ENCODE measurements at regions not wholly inside any gene's neighbourhood (a gene's known extent, or its start where the extent isn't known, plus 50 kb on each side); places are given as distances from the start of the nearest gene placed in this dataset.
"Not testable (repeated sequence)": the region's sequence is repeated elsewhere in the genome, so short reads cannot be mapped to it uniquely, and the experiment has no call there.

DNA sequence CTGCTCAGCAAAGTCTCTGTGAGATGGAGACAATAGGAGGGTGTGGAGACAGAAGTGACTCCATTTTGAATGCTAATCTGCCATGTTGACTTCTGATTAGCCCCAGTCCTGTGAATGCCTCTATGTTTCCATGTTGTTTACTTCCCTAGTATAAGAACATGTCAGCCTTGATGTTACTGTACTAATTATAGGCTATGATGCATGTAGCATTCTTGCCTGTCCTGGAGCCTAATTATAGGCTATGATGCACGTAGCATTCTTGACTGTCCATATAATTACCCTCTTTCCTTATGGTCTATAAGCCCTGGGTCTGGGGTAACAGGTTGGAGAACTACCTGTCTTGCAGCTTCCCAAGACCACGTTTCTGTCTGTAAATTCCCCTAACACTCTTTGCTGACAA, 353.3 kb upstream of the CLINT1 start:
- in situ Hi-C loops (cut with HindIII; ENCODE audit: low sequenced_read_pairs): no loop called here
- no peak for DNase-seq (ENCODE audit: low spot score)

DNA sequence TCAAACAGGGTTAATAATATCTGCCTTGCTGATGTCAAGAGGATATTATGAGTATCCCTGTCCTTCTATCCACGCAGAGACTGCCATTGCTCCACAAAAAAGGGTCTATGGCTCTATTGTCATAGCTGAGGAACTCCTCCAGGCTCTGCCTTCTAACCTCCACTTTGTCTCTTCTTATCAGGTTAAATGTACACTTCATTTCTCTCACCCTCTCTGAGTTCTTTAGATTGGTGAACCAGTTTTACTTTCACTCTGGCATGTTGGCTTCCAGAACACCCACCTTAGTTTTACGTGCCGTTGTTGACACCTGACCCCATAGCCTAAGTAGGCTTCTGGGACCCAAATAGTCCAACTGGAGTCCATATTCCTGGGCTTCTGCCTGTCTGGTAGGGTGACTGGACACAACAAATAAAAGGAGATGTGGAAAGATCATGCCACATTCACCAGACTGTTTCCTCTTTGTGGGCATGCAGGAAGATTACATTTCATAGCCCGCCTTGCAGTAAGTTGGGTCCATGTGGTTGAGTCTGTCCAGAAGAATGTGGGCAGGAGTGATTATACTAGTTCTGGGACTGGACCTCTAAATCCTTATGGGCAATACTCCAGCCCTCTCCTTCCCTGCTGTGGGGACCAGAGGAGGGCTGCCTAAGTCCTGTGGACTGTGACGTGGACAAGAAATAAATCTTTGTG, 350.4 kb upstream of the CLINT1 start:
- DNase-seq (ENCODE audit: low spot score): no peak

DNA sequence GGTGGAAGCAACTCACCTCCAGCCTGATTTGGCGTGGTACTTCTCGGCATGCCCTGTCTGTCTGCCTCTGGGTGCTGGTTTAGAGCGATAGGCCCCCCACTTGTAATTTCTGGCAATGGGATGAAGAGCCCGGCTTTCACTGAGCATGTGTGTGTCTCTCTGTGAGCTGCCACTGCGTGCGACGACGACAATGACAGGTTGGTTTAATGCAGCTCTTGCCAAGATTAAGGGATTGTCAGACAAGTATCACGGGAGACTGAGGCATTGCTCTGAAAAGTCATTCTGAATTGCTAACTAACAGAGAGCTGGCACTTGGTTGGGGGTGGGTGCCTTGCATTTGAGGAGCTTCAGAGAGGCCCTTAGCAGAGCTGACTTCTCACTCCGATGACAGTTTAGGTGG, 348.8 kb upstream of the CLINT1 start:
- in situ Hi-C loops (cut with HindIII; ENCODE audit: low sequenced_read_pairs): no loop called here
- no peak for DNase-seq (ENCODE audit: low spot score)

More for the DNA sequence above, 350.4 kb upstream of the CLINT1 start:
- in situ Hi-C loops (cut with HindIII; ENCODE audit: low sequenced_read_pairs): no loop called here

DNA sequence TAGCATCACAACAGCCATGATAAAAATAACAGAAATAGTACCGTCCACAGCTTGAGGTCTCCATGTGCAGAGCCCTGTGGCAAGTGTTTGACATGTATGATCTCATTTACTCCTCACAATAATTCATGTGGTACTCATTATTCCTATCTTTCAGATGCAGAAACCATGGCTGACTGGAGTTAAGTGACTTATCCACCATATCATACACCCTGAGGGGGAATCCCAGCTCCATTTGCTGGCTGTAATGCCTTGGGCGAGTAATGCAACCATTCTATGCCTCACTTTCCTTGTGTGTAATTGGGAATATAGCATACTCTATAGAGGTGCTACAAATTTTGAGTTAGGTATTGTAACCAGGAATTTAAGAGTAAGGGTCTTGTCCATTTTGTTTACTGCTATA, 347.0 kb upstream of the CLINT1 start:
- in situ Hi-C loops (cut with HindIII; ENCODE audit: low sequenced_read_pairs): no loop called here
- DNase-seq (ENCODE audit: low spot score): no peak

DNA sequence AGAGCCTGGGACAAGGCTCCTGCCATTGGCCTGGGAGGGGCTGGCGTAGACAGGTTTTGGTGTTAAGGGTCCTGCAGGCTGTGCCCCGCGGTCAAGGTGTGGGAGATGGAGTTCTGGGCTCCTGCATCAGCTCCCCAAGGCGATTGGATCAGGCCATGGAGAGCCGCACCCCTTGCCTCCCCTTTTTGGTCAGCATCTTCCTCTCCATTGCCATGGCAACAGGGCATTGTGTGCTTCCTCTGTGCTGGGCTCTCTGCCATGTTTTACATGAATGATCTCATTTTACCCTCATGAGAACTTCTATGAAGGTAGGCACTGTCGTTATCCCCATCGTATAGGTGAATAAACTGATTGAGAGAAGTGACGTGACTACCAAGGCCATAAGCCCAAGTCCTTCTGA, 344.3 kb upstream of the CLINT1 start:
- in situ Hi-C loops (cut with HindIII; ENCODE audit: low sequenced_read_pairs): no loop called here
- DNase-seq (ENCODE audit: low spot score): peak; percentile 52

DNA sequence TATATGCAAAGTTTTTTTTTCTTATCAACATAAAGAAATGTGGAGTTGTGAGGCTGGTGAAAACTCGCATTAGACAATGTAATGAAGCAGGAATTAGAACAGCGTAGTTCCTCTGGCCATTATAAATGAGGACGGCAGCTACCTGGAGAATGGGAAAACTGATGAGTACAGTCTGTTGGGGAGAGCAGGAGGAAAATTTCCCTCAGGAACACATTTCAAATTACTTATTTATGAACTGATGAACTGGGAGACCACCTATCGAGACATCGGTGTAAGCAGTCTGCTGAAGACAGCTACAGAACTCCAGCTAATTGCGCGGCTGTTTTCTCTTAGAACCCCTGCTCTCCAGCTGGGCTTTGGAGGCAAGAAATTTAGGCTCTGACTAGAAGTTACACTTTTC, 343.9 kb upstream of the CLINT1 start:
- in situ Hi-C loops (cut with HindIII; ENCODE audit: low sequenced_read_pairs): no loop called here
- DNase-seq (ENCODE audit: low spot score): no peak

DNA sequence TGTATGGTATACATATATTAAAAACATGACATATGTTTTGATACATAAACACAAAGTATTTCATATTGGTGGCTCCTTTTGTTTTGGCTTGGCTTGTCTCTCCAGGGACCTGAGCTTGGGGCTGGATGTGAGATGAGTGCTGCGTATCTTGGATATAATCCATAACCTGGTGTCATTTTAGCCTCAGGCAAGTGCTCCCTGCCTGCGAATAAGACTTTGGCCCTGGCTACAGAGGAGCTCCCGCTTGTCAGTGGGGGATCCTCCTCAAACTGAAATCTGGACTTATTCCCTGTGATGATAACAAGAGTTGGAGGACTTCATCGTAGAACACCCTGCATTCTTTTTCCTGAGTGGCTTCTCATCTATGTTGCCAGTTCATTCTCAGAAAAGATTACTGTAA, 341.7 kb upstream of the CLINT1 start:
- no peak for DNase-seq (ENCODE audit: low spot score)
- in situ Hi-C loops (cut with HindIII; ENCODE audit: low sequenced_read_pairs): no loop called here

DNA sequence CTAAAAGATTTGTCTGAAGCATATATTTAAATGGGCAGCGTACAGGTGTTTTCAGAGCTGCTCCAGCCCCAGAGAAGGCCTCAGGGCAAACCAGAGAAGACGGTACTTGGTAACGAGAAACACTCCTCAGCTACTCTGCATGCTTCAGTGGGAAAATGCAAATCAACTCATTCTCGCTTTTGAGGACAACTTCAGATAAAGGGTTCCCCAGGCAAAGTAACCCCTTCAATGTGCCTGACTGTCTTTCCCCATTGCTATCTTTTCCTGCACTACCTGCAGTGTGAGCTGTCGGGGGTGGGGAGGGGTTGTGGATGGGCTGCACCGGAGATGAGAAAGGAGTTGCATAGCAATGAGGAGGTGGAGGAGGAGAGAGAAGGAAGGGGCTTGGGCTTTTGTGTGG, 339.7 kb upstream of the CLINT1 start:
- DNase-seq (ENCODE audit: low spot score): no peak
- in situ Hi-C loops (cut with HindIII; ENCODE audit: low sequenced_read_pairs): no loop called here

DNA sequence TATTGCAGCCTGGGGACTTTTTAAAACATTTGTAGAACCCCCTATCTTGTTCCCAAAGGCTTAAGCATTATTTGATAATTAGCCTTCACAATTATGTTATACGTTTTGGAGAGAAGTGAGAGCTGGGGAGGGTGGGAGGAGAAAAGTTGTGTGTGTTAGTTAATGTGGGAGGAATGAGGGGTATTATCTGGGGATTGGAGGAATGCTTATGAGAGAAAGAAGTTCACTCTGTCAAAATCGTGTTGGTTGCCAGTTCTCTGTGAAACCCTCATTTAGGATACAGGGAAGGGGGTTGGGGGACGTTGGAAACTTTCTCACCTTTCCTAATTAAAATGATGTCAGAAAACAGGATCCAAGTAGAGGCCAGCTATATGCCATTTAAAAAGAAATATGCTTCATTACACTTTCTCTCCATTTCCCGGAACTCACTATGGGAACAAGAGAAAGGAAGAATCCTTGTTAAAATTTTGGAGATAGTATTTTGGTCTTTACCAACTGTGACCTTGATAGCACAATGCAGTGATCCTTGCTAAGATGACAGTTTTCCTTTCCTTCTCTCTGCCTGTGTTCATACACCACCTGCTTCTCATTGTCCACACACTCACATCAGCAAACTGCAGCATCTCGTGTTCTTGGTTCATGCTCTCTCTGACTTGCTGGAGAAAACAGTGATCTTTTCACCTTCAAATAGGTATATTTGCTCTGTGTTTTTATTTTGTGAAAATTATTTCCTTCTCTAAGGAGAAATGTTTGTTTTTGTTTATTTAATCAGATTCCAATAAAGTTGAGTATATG, 336.7 kb upstream of the CLINT1 start:
- DNase-seq (ENCODE audit: low spot score): no peak
- in situ Hi-C loops (cut with HindIII; ENCODE audit: low sequenced_read_pairs): no loop called here

DNA sequence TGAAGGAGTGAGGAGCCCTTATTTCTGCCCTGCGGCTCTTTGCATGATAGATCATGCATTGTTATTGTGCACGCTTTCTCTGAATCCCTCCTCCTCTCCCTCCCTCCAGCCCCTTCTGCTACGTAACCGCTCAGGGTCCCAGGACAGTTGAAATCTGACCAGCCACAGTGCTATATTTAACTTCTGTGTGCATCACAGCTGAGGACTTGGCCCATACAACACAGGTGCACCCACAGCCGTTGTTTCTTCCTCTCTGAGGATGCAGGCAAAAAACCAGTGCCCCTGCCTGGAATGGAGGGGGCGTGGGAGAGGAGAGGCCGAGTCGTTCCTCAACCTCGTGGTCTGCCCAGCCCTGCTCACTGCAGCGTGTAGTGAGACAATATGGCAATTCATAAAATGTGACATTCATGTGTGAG, 335.6 kb upstream of the CLINT1 start:
- in situ Hi-C loops (cut with HindIII; ENCODE audit: low sequenced_read_pairs): no loop called here
- no peak for DNase-seq (ENCODE audit: low spot score)

DNA sequence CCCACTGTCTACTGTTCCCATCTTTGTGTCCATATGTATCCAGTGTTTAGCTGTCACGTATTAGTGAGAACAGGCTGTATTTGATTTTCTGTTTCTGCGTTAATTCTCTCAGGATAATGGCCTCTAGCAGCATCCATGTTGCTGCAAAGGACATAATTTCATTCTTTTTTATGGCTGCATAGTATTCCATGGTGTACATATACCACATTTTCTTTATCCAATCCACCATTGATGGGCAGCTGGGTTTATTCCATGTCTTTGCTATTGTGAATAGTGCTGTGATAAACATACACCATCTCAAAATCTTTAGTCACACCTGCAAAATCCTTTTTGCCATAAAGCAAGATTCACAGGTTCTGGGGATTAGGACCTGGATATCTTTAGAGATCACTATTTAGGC, 334.4 kb upstream of the CLINT1 start:
- DNase-seq (ENCODE audit: low spot score); in situ Hi-C loops (cut with HindIII; ENCODE audit: low sequenced_read_pairs): not testable (repeated sequence)

DNA sequence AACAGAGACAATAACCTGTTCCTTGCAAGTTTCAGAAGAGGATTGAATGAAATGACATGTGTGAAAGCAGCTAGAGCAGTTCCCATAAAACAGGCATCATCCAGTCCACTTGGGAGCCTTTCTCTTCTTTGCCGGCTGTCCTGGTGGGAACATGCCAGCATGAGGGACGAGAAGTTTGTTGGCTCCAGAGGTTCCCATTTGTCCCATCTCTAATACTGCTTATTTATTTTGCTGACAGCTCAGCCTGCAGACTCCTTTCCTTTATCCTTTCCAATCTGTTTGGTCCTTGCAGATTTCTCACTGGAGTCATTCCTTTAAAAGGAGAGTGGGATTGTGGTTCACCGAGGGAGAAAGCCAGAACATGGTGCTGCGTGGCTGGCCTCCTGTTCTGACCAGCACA, 321.5 kb upstream of the CLINT1 start:
- in situ Hi-C loops (cut with HindIII; ENCODE audit: low sequenced_read_pairs): no loop called here
- no peak for DNase-seq (ENCODE audit: low spot score)

DNA sequence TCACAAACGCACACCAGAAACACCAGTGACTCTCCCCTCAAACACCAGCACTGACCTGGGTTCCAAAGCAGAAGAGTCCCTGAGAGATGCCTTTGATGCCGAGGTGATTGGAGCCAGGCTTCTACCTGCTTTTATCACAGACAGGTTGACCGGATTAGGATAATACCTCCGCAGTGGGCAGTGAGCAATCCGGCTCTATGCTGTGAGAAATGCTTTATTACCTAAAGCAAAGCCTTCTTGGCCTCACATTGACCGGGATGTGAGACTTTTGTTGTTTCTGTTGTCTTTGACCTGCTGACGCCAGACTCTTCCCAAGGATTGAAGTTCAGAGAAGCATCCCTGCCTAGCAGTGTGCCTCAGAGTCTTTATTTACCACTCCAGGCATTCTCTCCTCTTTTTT, 320.3 kb upstream of the CLINT1 start:
- in situ Hi-C loops (cut with HindIII; ENCODE audit: low sequenced_read_pairs): no loop called here
- no peak for DNase-seq (ENCODE audit: low spot score)

DNA sequence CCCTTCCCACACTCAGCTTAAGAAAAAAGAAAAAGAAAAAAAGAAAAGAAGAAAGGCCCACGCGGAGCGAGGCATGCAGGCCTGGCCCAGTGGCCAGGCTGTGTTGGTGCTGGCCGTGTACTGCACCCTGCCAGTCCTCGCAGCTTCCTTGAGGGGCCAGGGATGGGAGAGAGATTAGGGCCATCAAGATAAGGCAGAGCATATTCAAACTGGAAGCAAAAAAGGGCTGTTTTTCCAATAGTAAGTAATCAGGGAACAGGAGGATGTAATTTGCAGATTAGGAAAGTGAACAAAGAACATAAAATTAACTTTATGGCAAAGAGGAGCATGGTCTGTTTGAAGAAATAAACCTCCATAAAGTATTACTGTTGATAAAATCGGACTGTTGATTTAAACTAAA, 319.6 kb upstream of the CLINT1 start:
- in situ Hi-C loops (cut with HindIII; ENCODE audit: low sequenced_read_pairs): no loop called here

DNA sequence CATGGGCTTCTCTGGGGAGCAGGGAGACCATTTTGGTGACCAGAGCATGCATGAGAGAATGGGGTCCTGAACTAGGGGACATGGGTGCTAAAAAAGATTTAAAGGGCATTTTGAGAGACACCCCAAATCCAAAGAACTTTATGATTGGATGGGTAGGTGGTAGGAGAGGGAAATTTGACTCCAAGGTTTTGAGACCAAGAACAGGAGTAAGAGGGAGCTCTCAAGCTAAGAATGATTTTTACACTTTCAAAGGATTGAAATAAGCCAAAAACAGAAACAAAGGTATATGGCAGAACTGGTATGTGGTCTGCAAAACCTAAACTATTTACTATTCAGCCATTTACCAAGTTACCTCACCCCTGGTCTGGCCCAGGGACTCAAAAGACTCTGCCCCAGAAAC, 318.2 kb upstream of the CLINT1 start:
- in situ Hi-C loops (cut with HindIII; ENCODE audit: low sequenced_read_pairs): no loop called here
- DNase-seq (ENCODE audit: low spot score): no peak

More for the DNA sequence above, 319.6 kb upstream of the CLINT1 start:
- no peak for DNase-seq (ENCODE audit: low spot score)

DNA sequence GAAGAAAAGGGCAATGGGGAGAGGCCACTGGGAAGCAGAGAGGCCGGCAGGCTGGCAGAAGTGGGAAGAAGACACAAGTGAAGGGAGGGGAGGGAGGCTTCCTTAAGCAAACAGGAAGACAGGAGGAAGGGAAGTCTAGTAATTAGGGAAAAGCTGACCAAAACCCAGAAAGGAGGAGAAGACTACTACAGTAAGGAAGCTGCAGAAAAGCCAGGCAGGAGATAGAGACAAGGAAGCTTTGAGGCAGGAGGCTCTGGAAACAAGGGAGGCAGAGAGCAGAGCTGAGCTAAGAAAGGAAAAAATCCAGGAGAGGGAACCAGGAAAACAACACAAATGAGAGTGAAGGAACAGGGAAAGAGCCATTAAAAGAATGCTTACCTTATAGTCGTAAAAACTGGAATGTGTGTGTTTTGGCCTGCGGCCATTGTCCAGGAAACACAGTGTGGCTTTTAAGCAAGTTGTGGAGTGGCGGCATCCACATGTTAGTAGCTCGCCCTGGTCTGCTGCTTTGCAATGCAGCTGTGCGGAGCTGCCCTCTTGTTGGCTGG, 317.1 kb upstream of the CLINT1 start:
- in situ Hi-C loops (cut with HindIII; ENCODE audit: low sequenced_read_pairs): no loop called here
- no peak for DNase-seq (ENCODE audit: low spot score)

DNA sequence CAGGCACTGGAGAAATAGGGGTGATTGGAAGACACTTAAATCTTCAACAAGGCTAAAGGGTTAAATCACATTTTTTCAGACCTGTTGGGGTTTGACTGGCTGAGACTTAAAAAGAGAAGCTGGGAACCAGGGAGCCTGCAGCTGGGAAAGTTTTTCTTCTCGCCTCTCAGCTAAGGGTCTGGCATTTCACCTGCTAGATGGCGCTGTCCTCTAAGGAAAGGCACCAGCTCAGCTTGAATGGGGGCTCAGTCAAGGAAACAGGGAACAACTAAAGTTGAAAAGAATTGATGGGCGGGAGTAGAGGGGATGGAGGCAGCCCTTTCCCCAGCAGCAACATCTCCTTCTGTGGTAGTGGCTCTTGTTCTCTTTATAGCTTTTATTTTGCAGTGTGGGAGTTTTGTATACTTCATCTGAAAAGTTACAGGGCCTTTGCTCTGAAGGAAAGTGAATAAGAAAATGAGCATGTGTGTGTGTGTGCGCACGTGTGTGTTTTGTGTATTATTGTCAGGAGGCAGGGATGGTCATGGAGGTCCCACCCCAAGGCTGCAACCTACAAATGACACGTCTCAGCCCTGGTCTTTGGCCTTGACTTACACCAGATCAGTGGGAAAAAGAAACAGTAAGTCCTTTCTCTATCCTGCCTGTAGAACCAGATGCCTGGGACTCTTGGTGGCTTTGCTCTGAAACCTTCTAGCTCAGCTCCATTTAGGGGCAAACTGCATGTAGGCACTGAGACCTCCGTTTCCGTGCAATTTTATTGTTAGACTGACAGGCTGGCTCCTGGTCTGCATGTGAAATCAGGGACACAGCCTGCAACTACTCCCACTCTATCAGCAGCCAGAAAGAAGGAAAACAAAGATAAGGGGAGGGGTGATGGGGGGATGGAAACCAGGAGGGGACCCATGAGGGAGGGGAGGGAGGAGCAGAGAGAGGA, 316.2 kb upstream of the CLINT1 start:
- peak; percentile 78 for DNase-seq (ENCODE audit: low spot score)
- in situ Hi-C loops (cut with HindIII; ENCODE audit: low sequenced_read_pairs): no loop called here

DNA sequence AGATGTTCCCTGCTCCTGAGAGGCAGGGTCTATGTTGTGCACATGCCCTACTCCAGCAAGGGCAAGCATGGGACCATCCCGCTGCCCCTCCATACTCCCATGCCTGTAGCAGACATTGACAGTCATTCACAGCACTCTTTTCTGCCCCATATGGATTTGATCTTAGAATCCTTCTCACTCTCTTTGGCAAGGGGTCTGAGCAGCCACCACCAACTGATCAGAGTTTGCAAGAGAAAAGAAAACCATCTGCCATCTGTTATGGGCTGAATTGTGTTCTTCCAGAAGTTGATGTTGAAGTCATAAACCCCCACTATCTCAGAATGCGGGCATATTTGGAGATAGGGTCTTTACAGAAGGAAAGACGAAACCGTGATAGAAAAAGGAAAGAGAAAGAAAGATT, 315.1 kb upstream of the CLINT1 start:
- in situ Hi-C loops (cut with HindIII; ENCODE audit: low sequenced_read_pairs): no loop called here
- DNase-seq (ENCODE audit: low spot score): no peak

DNA sequence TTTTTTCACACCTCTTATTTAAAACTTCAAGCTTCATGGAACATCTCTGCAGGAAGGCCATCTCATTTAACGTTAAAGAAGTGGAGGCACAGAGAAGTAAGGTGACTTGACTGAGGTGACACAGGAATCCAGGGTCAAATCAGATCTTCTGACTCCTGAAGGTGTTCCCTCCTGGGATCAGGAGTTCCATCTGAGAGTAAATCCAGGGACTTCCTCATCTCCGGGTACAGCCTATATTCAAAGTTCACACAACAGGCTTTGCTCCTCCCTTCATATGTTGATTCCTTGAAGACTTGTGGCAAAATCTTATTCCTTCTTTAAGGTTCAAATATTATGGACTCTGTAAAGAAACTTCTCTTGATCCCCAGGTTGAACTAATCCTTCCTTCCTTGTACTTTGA, 313.1 kb upstream of the CLINT1 start:
- in situ Hi-C loops (cut with HindIII; ENCODE audit: low sequenced_read_pairs): no loop called here
- DNase-seq (ENCODE audit: low spot score): no peak

DNA sequence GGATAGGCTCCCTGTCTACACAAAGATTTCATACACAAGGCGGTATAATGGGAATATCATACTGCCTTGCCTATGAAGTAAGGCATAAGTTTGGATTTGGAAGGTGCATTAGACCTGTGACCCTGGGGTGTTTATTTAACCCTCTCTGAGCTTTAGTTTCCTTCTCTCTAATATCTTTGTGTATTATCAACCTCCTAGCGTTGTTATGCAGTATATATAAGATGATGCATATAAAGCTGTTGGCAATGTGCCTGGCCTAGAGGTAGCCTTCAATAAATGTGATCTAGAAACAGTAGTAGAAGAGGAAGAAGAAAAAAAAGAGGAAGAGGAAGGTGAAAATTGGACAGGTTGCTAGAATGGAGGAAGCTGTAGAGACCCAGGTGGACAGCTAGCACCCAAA, 311.6 kb upstream of the CLINT1 start:
- in situ Hi-C loops (cut with HindIII; ENCODE audit: low sequenced_read_pairs): no loop called here
- no peak for DNase-seq (ENCODE audit: low spot score)

Data from G401 (cell line).